Endothelial cell of umbilical vein (primary cell): ENCODE measurements at regions not wholly inside any gene's neighbourhood (a gene's known extent, or its start where the extent isn't known, plus 50 kb on each side); places are given as distances from the start of the nearest gene placed in this dataset.

Experiments
- BruUV-seq: library from RNA; stranded (reverse); fragments of 400-500 nt; replicated peaks from 2 replicates; lab custom pipeline; 2021; lab: Mats Ljungman, UMichigan
- CTCF ChIA-PET: fragments of 300-600, 350-600 bp; sonication (Branson Sonifier 250); formaldehyde crosslinking; loops from one replicate; lab custom pipeline; 2021; ENCODE audit warnings: antibody characterized with exemption, inconsistent platforms; lab: Charles Lee
- POLR2A ChIA-PET: fragments of 300-600, 350-600 bp; sonication (Branson Sonifier 250); formaldehyde crosslinking; loops from one replicate; lab custom pipeline; 2021; ENCODE audit warnings: antibody characterized with exemption, inconsistent platforms; lab: Charles Lee
- DNase-seq: peaks from one replicate; pipeline ENCODE4 v3.0.0-alpha.2; 2011; ENCODE audit warnings: low read depth, low spot score
- FAIRE-seq: peaks from 2 replicates; lab custom pipeline; 2011; peaks lifted over from hg19 to GRCh38; lab: Jason Lieb, UNC
- H2AFZ ChIP-seq: 2 replicates; pipeline ENCODE4 v1.6.0; 2012; ENCODE audit warnings: low read depth, low read length, control low read depth, inconsistent platforms
- H3K27ac ChIP-seq: 2 replicates; pipeline ENCODE4 v1.5.1; 2011; ENCODE audit warnings: low read depth, mild to moderate bottlenecking, control low read depth, low read length, moderate library complexity; ENCODE audit not compliant: insufficient read depth
- H3K27me3 ChIP-seq, 2 experiments: 2 replicates each; pipeline versions ENCODE4 v1.6.0 to v1.6.1; 2011; ENCODE audit warnings: low read length in 2 of 2, mixed read lengths in 1 of 2; ENCODE audit not compliant: control insufficient read depth in 2 of 2, insufficient read depth in 2 of 2
- H3K36me3 ChIP-seq, 2 experiments: 2 replicates in 1 of 2; 3 replicates in 1 of 2; pipeline ENCODE4 v1.5.1; 2011; ENCODE audit warnings: low read length in 2 of 2, mild to moderate bottlenecking in 1 of 2, moderate library complexity in 1 of 2; ENCODE audit not compliant: control insufficient read depth in 2 of 2, insufficient read depth in 2 of 2; ENCODE audit errors: extremely low read depth in 1 of 2
- H3K4me1 ChIP-seq: 3 replicates; pipeline ENCODE4 v1.5.1; 2011; ENCODE audit warnings: mild to moderate bottlenecking, low read length; ENCODE audit not compliant: control insufficient read depth, insufficient read depth; ENCODE audit errors: extremely low read depth
- H3K4me2 ChIP-seq: 2 replicates; pipeline ENCODE4 v1.6.1; 2011; ENCODE audit warnings: low read length, control low read depth, mixed read lengths; ENCODE audit not compliant: insufficient read depth
- H3K4me3 ChIP-seq, 3 experiments: fragments of 200-600 bp in 1 of 3; sonication (generic), shearing (Covaris generic) in 1 of 3; replicated peaks in 1 of 3; 2 replicates each; pipeline ENCODE4 v1.5.1; 2011 to 2016; ENCODE audit warnings: control low read depth in 3 of 3, low read length in 3 of 3, mild to moderate bottlenecking in 2 of 3, inconsistent platforms in 1 of 3, low read depth in 1 of 3, moderate library complexity in 1 of 3; ENCODE audit not compliant: insufficient read depth in 1 of 3
- H3K79me2 ChIP-seq: 2 replicates; pipeline ENCODE4 v1.6.0; 2012; ENCODE audit warnings: low read length, inconsistent platforms; ENCODE audit not compliant: control insufficient read depth, insufficient read depth
- H3K9ac ChIP-seq: replicated peaks from 2 replicates; pipeline ENCODE3; 2011; ENCODE audit warnings: low read length, control low read depth; ENCODE audit not compliant: insufficient read depth; ENCODE audit errors: extremely low read depth
- H3K9me1 ChIP-seq: replicated peaks from 3 replicates; pipeline ENCODE4 v1.6.0; 2011; ENCODE audit warnings: mild to moderate bottlenecking, low read length; ENCODE audit not compliant: control insufficient read depth, insufficient read depth; ENCODE audit errors: extremely low read depth
- H3K9me3 ChIP-seq: replicated peaks from 2 replicates; pipeline ENCODE4 v1.5.1; 2012; ENCODE audit warnings: low read length, inconsistent platforms; ENCODE audit not compliant: control insufficient read depth, insufficient read depth
- H4K20me1 ChIP-seq: replicated peaks from 2 replicates; pipeline ENCODE3; 2011; ENCODE audit warnings: mild to moderate bottlenecking, low read length; ENCODE audit not compliant: control insufficient read depth, insufficient read depth; ENCODE audit errors: extremely low read depth
- CTCF ChIP-seq, 2 donors: IDR thresholded peaks; 1 replicate in 1 of 2; 2 replicates in 1 of 2; pipeline ENCODE4 v1.5.1; 2011; ENCODE audit warnings: low read length in 2 of 2, mild to moderate bottlenecking in 2 of 2, moderate library complexity in 2 of 2, control low read depth in 1 of 2, inconsistent platforms in 1 of 2, low read depth in 1 of 2; ENCODE audit not compliant: insufficient read depth in 1 of 2; ENCODE audit errors: extremely low read depth in 1 of 2
- EZH2 ChIP-seq: IDR thresholded peaks from 2 replicates; pipeline ENCODE4 v1.6.1; 2012; ENCODE audit warnings: borderline replicate concordance, low read depth, mild to moderate bottlenecking, moderate library complexity, low read length, inconsistent platforms; ENCODE audit not compliant: severe bottlenecking
- FOS ChIP-seq: IDR thresholded peaks from 2 replicates; pipeline ENCODE4 v1.6.1; 2011; ENCODE audit warnings: mild to moderate bottlenecking, low read length, moderate library complexity, borderline replicate concordance; ENCODE audit not compliant: insufficient read depth
- GATA2 ChIP-seq: IDR thresholded peaks from 2 replicates; pipeline ENCODE4 v1.7.0; 2011; ENCODE audit warnings: low read depth, mild to moderate bottlenecking, moderate library complexity, mixed read lengths, low read length; ENCODE audit not compliant: insufficient read length, insufficient read depth
- JUN ChIP-seq: IDR thresholded peaks from 2 replicates; pipeline ENCODE4 v1.6.1; 2011; ENCODE audit warnings: borderline replicate concordance, low read depth; ENCODE audit not compliant: insufficient read length, insufficient read depth
- MYC ChIP-seq: IDR thresholded peaks from one replicate; pipeline ENCODE4 v1.6.1; 2011; ENCODE audit warnings: mild to moderate bottlenecking, low read depth, low read length
- POLR2A ChIP-seq: IDR thresholded peaks from 2 replicates; pipeline ENCODE4 v1.6.1; 2012; ENCODE audit warnings: low read depth, mild to moderate bottlenecking, control low read depth, low read length
- POLR2AphosphoS5 ChIP-seq: IDR thresholded peaks from 2 replicates; pipeline ENCODE4 v1.6.1; 2012; ENCODE audit warnings: low read depth, mild to moderate bottlenecking, control low read depth, low read length, moderate library complexity; ENCODE audit not compliant: insufficient read depth
- dilution Hi-C: fragments of 300-500 bp; cut with MboI; formaldehyde crosslinking; loops from one replicate; pipeline ENCODE4 v1.15.0; 2019; ENCODE audit warnings: low sequenced_read_pairs; ENCODE audit not compliant: extremely low pct_ligation_motif_present
- intact Hi-C: fragments of 100-400 bp; cut with micrococcal nuclease; formaldehyde crosslinking; loops from one replicate; pipeline ENCODE4 v1.10.0; 2022
- TF ChIP-seq, protein P1 (sequence below): IDR thresholded peaks from 2 replicates; pipeline ENCODE4 v1.6.1; 2011; ENCODE audit not compliant: insufficient read depth, insufficient read length

DNA sequence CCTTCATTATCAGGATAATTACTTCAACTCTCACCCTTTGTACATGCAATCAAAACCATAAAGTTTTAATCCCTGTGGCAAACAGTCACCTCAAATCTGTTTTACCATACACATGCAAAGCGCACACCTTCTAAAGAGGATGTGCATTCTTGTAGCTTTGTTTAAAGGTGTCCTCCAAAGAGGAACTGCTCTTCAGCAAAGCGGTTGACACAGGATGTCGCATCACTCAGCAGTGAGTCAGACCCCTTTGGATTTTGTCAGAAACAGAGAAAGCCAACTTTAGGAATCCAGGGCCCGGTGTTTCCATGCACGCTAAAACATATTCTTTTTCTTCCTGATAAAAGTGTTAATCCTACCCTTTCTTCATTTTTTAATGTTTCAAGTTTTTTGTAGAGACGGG is 268.3 kb upstream of the ARID1B start:
- BruUV-seq = no TSS peak
- H3K4me1 ChIP-seq = no peaks in the 10 kb centered on the region
- no peaks in the 10 kb centered on the region for H3K9me1 ChIP-seq
- H3K27ac ChIP-seq = no peak overlapping the region
- ChIA-PET POLR2A (no interaction called here), CTCF (no interaction called here)
- no peak for TF ChIP-seq GATA2
- TF ChIP-seq POLR2A = no peak
- TF ChIP-seq, protein P1, sequence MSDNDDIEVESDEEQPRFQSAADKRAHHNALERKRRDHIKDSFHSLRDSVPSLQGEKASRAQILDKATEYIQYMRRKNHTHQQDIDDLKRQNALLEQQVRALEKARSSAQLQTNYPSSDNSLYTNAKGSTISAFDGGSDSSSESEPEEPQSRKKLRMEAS = no peak
- no peaks in the 10 kb centered on the region for H3K36me3 ChIP-seq
- intact Hi-C loops (no loop called here), dilution Hi-C loops (no loop called here)
- H3K79me2 ChIP-seq = no peaks in the 10 kb centered on the region
- H3K9ac ChIP-seq = no peak overlapping the region
- DNase-seq (no peak), FAIRE-seq (no peak)
- H4K20me1 ChIP-seq = no peaks in the 10 kb centered on the region
- no peak overlapping the region for H3K4me2 ChIP-seq
- H3K4me3 ChIP-seq = no peak overlapping the region
- no peak overlapping the region for H2AFZ ChIP-seq
- H3K9me3 ChIP-seq = no peaks in the 10 kb centered on the region
- no peaks in the 10 kb centered on the region for H3K27me3 ChIP-seq

- H3K4me1 ChIP-seq = no peaks in the 10 kb centered on the region
- no peak overlapping the region for H3K27ac ChIP-seq
- POLR2A ChIA-PET = no interaction called here
- H3K9me3 ChIP-seq = no peaks in the 10 kb centered on the region
- CTCF ChIA-PET = interaction anchor here (1.1 kb wide), 1 partner anchor 12 kb away, joined by 3 read pairs; no protein-coding TSS in a partner anchor
- H3K36me3 ChIP-seq = no peaks in the 10 kb centered on the region
- H3K4me2 ChIP-seq = no peak overlapping the region
- H3K9me1 ChIP-seq = no peaks in the 10 kb centered on the region
- FAIRE-seq (no peak), DNase-seq (no peak)
- H2AFZ ChIP-seq = no peak overlapping the region
- H3K9ac ChIP-seq = no peak overlapping the region
- no peaks in the 10 kb centered on the region for H3K79me2 ChIP-seq
- BruUV-seq = no TSS peak
- H3K27me3 ChIP-seq = no peaks in the 10 kb centered on the region
- TF ChIP-seq POLR2AphosphoS5 (no peak), JUN (no peak), EZH2 (no peak), FOS (no peak), MYC (no peak), GATA2 (no peak), CTCF (IDR thresholded peaks at IDR 0.05; ENCODE audit: extremely low read depth in 1 of 2, insufficient read depth in 1 of 2, low read depth in 1 of 2, low read length in 2 of 2) (no peak), POLR2A (no peak)
- TF ChIP-seq, protein P1 = no peak
- H4K20me1 ChIP-seq = no peaks in the 10 kb centered on the region
- H3K4me3 ChIP-seq = no peak overlapping the region
- intact Hi-C loops = no loop called here
- dilution Hi-C loops = no loop called here
Observed at GRCh38 chr6:156508126-156508525, 269.1 kb upstream of the ARID1B start.
